ENCODE measurements at regions not wholly inside any gene's neighbourhood (a gene's known extent, or its start where the extent isn't known, plus 50 kb on each side); places are given as distances from the start of the nearest gene placed in this dataset.

GRCh38 chr5:174252121-174252520, 206.6 kb downstream of the NSG2 start (continued):
- TF ChIP-seq TAF1 (IDR thresholded peaks at IDR 0.05; ENCODE audit: borderline replicate concordance, low read depth, low read length) (no peak), CBX5 (IDR thresholded peaks at IDR 0.05; ENCODE audit: low read depth) (no peak), CREB1 (IDR thresholded peaks at IDR 0.05; ENCODE audit: low read depth) (no peak), CREM (IDR thresholded peaks at IDR 0.05; ENCODE audit: low read depth) (no peak), IRF3 (IDR thresholded peaks at IDR 0.05) (no peak), PRDM15 (CRISPR knock-in tag; IDR thresholded peaks at IDR 0.05) (no peak), SRF (IDR thresholded peaks at IDR 0.05; ENCODE audit: low read depth in 2 of 2, low read length in 2 of 2) (no peak)

- Histone ChIP-seq H3K4me2 (ENCODE audit: control insufficient read depth, insufficient read depth) (no peak overlapping the region), H3K4me1 (ENCODE audit: control insufficient read depth, insufficient read depth, low read length) (no peaks in the 10 kb centered on the region), H3K79me2 (ENCODE audit: control insufficient read depth, insufficient read depth, low read length) (no peaks in the 10 kb centered on the region), H3K9me3 (replicated peaks; ENCODE audit: control insufficient read depth, insufficient read depth, low read length) (no peaks in the 10 kb centered on the region), H3K36me3 (ENCODE audit: control insufficient read depth in 2 of 2, insufficient read depth in 2 of 2, low read length in 1 of 2) (no peaks in the 10 kb centered on the region), H3K27me3 (replicated peaks in 1 of 2; ENCODE audit: control insufficient read depth in 2 of 2, insufficient read depth in 2 of 2, low read length in 1 of 2) (no peaks in the 10 kb centered on the region), H4K20me1 (ENCODE audit: control insufficient read depth, insufficient read depth) (no peaks in the 10 kb centered on the region), H3K4me3 (no peak overlapping the region), H3K9ac (ENCODE audit: control insufficient read depth, insufficient read depth, low read length) (no peak overlapping the region), H2AFZ (ENCODE audit: control insufficient read depth, low read depth, low read length) (no peak overlapping the region), H3K27ac (ENCODE audit: control insufficient read depth, insufficient read depth) (no peak overlapping the region)
- no peak for DNase-seq (ENCODE audit: low read depth, low spot score)
- SMC1A ChIA-PET (ENCODE audit: uncharacterized antibody, unreplicated experiment): no interaction called here
- POLR2A ChIA-PET: no interaction called here
- no TSS peak for BruUV-seq (replicated peaks)
- ATAC-seq: no peak
- CTCF ChIA-PET: no interaction called here
- intact Hi-C loops (cut with micrococcal nuclease; ENCODE audit: unreplicated experiment) (no loop called here), in situ Hi-C loops (cut with MboI) (no loop called here)
- no peak for FAIRE-seq
- RAD21 ChIA-PET (ENCODE audit: unreplicated experiment): no interaction called here
- 27% methylated on average over 8 of the region's 8 CpGs for WGBS (ENCODE audit: insufficient coverage, insufficient replicate concordance, low lambda C conversion rate, missing lambda C conversion rate)
- TF ChIP-seq ZNF622 (IDR thresholded peaks at IDR 0.05) (no peak), SREBF2 (IDR thresholded peaks at IDR 0.05; ENCODE audit: low read length) (no peak), ZNF207 (IDR thresholded peaks at IDR 0.05; ENCODE audit: borderline replicate concordance) (no peak), CHD4 (IDR thresholded peaks at IDR 0.05) (no peak), BMI1 (IDR thresholded peaks at IDR 0.05; ENCODE audit: borderline replicate concordance) (no peak), CEBPZ (IDR thresholded peaks at IDR 0.05; ENCODE audit: low read depth, low read length) (no peak), ETV6 (conservative IDR thresholded peaks at IDR 0.05 in 1 of 2, IDR thresholded peaks at IDR 0.05 in 1 of 2; ENCODE audit: borderline replicate concordance in 1 of 2, low read depth in 1 of 2) (no peak), NR2F1 (conservative IDR thresholded peaks at IDR 0.05) (no peak), SIX5 (IDR thresholded peaks at IDR 0.05; ENCODE audit: low read depth, low read length, severe bottlenecking) (no peak)
Measured at GRCh38 chr5:174259696-174260420, 214.4 kb downstream of the NSG2 start.

Measured in GM12878 (cell line).